ENCODE measurements at regions not wholly inside any gene's neighbourhood (a gene's known extent, or its start where the extent isn't known, plus 50 kb on each side); places are given as distances from the start of the nearest gene placed in this dataset.
"Not testable (repeated sequence)": the region's sequence is repeated elsewhere in the genome, so short reads cannot be mapped to it uniquely, and the experiment has no call there.

- DNase-seq, result no peak
Observed at GRCh38 chr2:238521870-238522269, 95.1 kb downstream of the ASB1 start.

- peak; percentile 49 for DNase-seq
Observed at GRCh38 chr2:238523158-238524110, 96.7 kb downstream of the ASB1 start.

- DNase-seq, result no peak
Observed at GRCh38 chr2:238524426-238524983, 97.8 kb downstream of the ASB1 start.

- no peak for DNase-seq
Observed at GRCh38 chr2:238525990-238526389, 99.3 kb downstream of the ASB1 start.

- DNase-seq, result no peak
Observed at GRCh38 chr2:238527565-238527964, 100.8 kb downstream of the ASB1 start.

- no peak for DNase-seq
Observed at GRCh38 chr2:238528953-238529781, 102.4 kb downstream of the ASB1 start.

- not testable (repeated sequence) for DNase-seq
Observed at GRCh38 chr2:238531017-238531645, 104.4 kb downstream of the ASB1 start.

- DNase-seq, result not testable (repeated sequence)
Observed at GRCh38 chr2:238543732-238544131, 117.0 kb downstream of the ASB1 start.

- no peak for DNase-seq
Observed at GRCh38 chr2:238548902-238549462, 122.3 kb downstream of the ASB1 start.

GRCh38 chr2:238549866-238550265 lies 123.1 kb downstream of the ASB1 start:
- no peak for DNase-seq

- DNase-seq, result no peak
Observed at GRCh38 chr2:238551091-238551490, 124.4 kb downstream of the ASB1 start.

- DNase-seq, result no peak
Observed at GRCh38 chr2:238552226-238552625, 125.5 kb downstream of the ASB1 start.

- no peak for DNase-seq
Observed at GRCh38 chr2:238553159-238553558, 126.4 kb downstream of the ASB1 start.

- DNase-seq, result no peak
Observed at GRCh38 chr2:238554468-238555315, 128.0 kb downstream of the ASB1 start.

GRCh38 chr2:238555786-238556542 lies 129.2 kb downstream of the ASB1 start:
- DNase-seq, result no peak

- DNase-seq, result no peak
Observed at GRCh38 chr2:238557431-238557830, 130.7 kb downstream of the ASB1 start.

GRCh38 chr2:238557936-238558335 lies 131.2 kb downstream of the ASB1 start:
- DNase-seq, result no peak

GRCh38 chr2:238558456-238559099 lies 131.9 kb downstream of the ASB1 start:
- DNase-seq, result no peak

- no peak for DNase-seq
Observed at GRCh38 chr2:238560234-238560633, 133.5 kb downstream of the ASB1 start.

GRCh38 chr2:238561230-238561629 lies 134.5 kb downstream of the ASB1 start:
- DNase-seq, result no peak
